T-cell (primary cell): ENCODE measurements at regions not wholly inside any gene's neighbourhood (a gene's known extent, or its start where the extent isn't known, plus 50 kb on each side); places are given as distances from the start of the nearest gene placed in this dataset.
"Not testable (repeated sequence)": the region's sequence is repeated elsewhere in the genome, so short reads cannot be mapped to it uniquely, and the experiment has no call there.

Source experiments
- ATAC-seq, 4 experiments: fragments of 200-7000 bp in 3 of 4; fragments of 150-1000 bp in 1 of 4; cut with Tn5 transposase; replicated peaks in 1 of 4; 1 replicate in 3 of 4; 2 replicates in 1 of 4; pipeline ENCODE4 v1.10.0; 2021; ENCODE audit warnings: moderate library complexity in 3 of 4, mild to moderate bottlenecking in 2 of 4, moderate number of reproducible peaks in 1 of 4
- CTCF ChIA-PET, 2 donors: fragments of 300-600 bp; sonication (Branson Sonifier 250); formaldehyde crosslinking; loops; one replicate each; lab custom pipeline; 2022; ENCODE audit warnings: antibody characterized with exemption in 2 of 2; lab: Charles Lee
- POLR2A ChIA-PET, 2 donors: fragments of 300-600 bp; sonication (Branson Sonifier 250); formaldehyde crosslinking; loops; one replicate each; lab custom pipeline; 2022; ENCODE audit warnings: antibody characterized with exemption in 2 of 2; lab: Charles Lee
- DNase-seq, 35 experiments: peaks; one replicate each; pipeline versions ENCODE4 v3.0.0 to v3.0.0-alpha.2; 2013 to 2023
- H3K27ac ChIP-seq: one replicate; pipeline ENCODE4 v1.5.1; 2013; ENCODE audit warnings: low read length
- H3K27me3 ChIP-seq, 2 experiments: replicated peaks in 1 of 2; 1 replicate in 1 of 2; 2 replicates in 1 of 2; pipeline versions ENCODE4 v1.6.1 to v1.7.0; 2013; ENCODE audit warnings: low read length in 1 of 2, mixed read lengths in 1 of 2; ENCODE audit not compliant: control insufficient read depth in 2 of 2, insufficient read depth in 2 of 2; ENCODE audit errors: extremely low read depth in 1 of 2
- H3K36me3 ChIP-seq, 2 donors: 1 replicate in 1 of 2; 2 replicates in 1 of 2; pipeline versions ENCODE4 v1.6.1 to v1.7.0; 2013; ENCODE audit warnings: low read length in 1 of 2; ENCODE audit not compliant: control insufficient read depth in 2 of 2, insufficient read depth in 1 of 2; ENCODE audit errors: extremely low read depth in 1 of 2
- H3K4me1 ChIP-seq, 2 experiments: 1 replicate in 1 of 2; 2 replicates in 1 of 2; pipeline versions ENCODE4 v1.6.1 to v1.7.0; 2013; ENCODE audit warnings: low read length in 2 of 2, mixed read lengths in 1 of 2; ENCODE audit not compliant: insufficient read depth in 2 of 2, control insufficient read depth in 1 of 2; ENCODE audit errors: extremely low read depth in 1 of 2
- H3K4me3 ChIP-seq, 2 donors: 1 replicate in 1 of 2; 2 replicates in 1 of 2; pipeline versions ENCODE4 v1.5.1 to v1.7.0; 2013; ENCODE audit warnings: mild to moderate bottlenecking in 2 of 2, low read length in 1 of 2, moderate library complexity in 1 of 2; ENCODE audit not compliant: control insufficient read depth in 1 of 2; ENCODE audit errors: extremely low read depth in 1 of 2
- H3K9me3 ChIP-seq: 2 replicates; pipeline ENCODE4 v1.7.0; 2013
- H3K27ac Mint-ChIP-seq, 2 donors: one replicate each; pipeline ENCODE4 v1.8.0; 2020 to 2021; ENCODE audit warnings: mild to moderate bottlenecking in 2 of 2, mixed read lengths in 2 of 2
- H3K27me3 Mint-ChIP-seq, 2 donors: one replicate each; pipeline ENCODE4 v1.8.0; 2021 to 2022; ENCODE audit warnings: mixed read lengths in 2 of 2
- H3K36me3 Mint-ChIP-seq: one replicate; pipeline ENCODE4 v1.8.0; 2021; ENCODE audit warnings: mixed read lengths
- H3K4me1 Mint-ChIP-seq, 3 donors: one replicate each; pipeline ENCODE4 v1.8.0; 2020 to 2022; ENCODE audit warnings: mixed read lengths in 3 of 3, mild to moderate bottlenecking in 1 of 3
- H3K4me3 Mint-ChIP-seq, 3 donors: one replicate each; pipeline ENCODE4 v1.8.0; 2020 to 2022; ENCODE audit warnings: mild to moderate bottlenecking in 3 of 3, mixed read lengths in 3 of 3, moderate library complexity in 3 of 3
- H3K9me3 Mint-ChIP-seq, 3 donors: one replicate each; pipeline ENCODE4 v1.8.0; 2020 to 2022; ENCODE audit warnings: mixed read lengths in 3 of 3
- WGBS: methylation state at CpG from one replicate; pipeline ENCODE4 v1.1.5; 2013; ENCODE audit warnings: missing lambda C conversion rate; ENCODE audit not compliant: insufficient coverage; 5-methylcytosine and 5-hydroxymethylcytosine counted together

GRCh38 chr5:62211405-62211804 lies 94.6 kb upstream of the KIF2A start:
- Histone ChIP-seq H3K9me3 (no peaks in the 10 kb centered on the region), H3K4me1 (no peaks in the 10 kb centered on the region), H3K27ac (no peak overlapping the region), H3K27me3 (peaks cover 0 to 24% of the 10 kb centered on the region in 2 experiments), H3K4me3 (no peak overlapping the region), H3K36me3 (no peaks in the 10 kb centered on the region)
- Mint-ChIP-seq H3K27ac (no peak overlapping the region), H3K9me3 (no peaks in the 10 kb centered on the region), H3K4me3 (no peak overlapping the region), H3K4me1 (no peaks in the 10 kb centered on the region), H3K36me3 (no peaks in the 10 kb centered on the region), H3K27me3 (peaks cover 22 to 40% of the 10 kb centered on the region in 2 donors)
- DNase-seq (no peak), ATAC-seq (no peak)
- ChIA-PET POLR2A (no interaction called here), CTCF (no interaction called here)
- 100% methylated on average over 1 of the region's 2 CpGs for WGBS

- H3K27me3 ChIP-seq = peaks cover 0 to 24% of the 10 kb centered on the region in 2 experiments
- Mint-ChIP-seq H3K4me3 (no peak overlapping the region), H3K27me3 (peaks cover 22 to 39% of the 10 kb centered on the region in 2 donors), H3K4me1 (no peaks in the 10 kb centered on the region), H3K9me3 (no peaks in the 10 kb centered on the region), H3K36me3 (no peaks in the 10 kb centered on the region), H3K27ac (no peak overlapping the region)
- WGBS = no CpG with 5 or more reads among the region's 3 CpGs
- ChIA-PET POLR2A (no interaction called here), CTCF (no interaction called here)
- ATAC-seq = no peak
- DNase-seq = no peak
- H3K4me1 ChIP-seq = no peaks in the 10 kb centered on the region
- no peaks in the 10 kb centered on the region for H3K36me3 ChIP-seq
- no peak overlapping the region for H3K4me3 ChIP-seq
- no peak overlapping the region for H3K27ac ChIP-seq
- H3K9me3 ChIP-seq = no peaks in the 10 kb centered on the region
These were observed 93.4 kb upstream of the KIF2A start for GRCh38 chr5:62212648-62213047.

GRCh38 chr5:62214701-62215100 lies 91.3 kb upstream of the KIF2A start:
- ChIA-PET CTCF (no interaction called here), POLR2A (no interaction called here)
- Mint-ChIP-seq H3K27ac (no peak overlapping the region), H3K27me3 (peaks cover 12 to 24% of the 10 kb centered on the region in 2 donors), H3K4me1 (no peaks in the 10 kb centered on the region), H3K9me3 (no peaks in the 10 kb centered on the region), H3K36me3 (no peaks in the 10 kb centered on the region), H3K4me3 (no peak overlapping the region)
- Histone ChIP-seq H3K36me3 (no peaks in the 10 kb centered on the region), H3K27me3 (peaks cover 0 to 20% of the 10 kb centered on the region in 2 experiments), H3K4me1 (no peaks in the 10 kb centered on the region), H3K9me3 (no peaks in the 10 kb centered on the region), H3K4me3 (no peak overlapping the region), H3K27ac (no peak overlapping the region)
- no peak for ATAC-seq
- no peak for DNase-seq
- no CpG with 5 or more reads among the region's 2 CpGs for WGBS

- WGBS = no CpG with 5 or more reads among the region's 5 CpGs
- H3K4me1 Mint-ChIP-seq = not testable (repeated sequence)
These were observed 89.4 kb upstream of the KIF2A start for GRCh38 chr5:62216603-62217002.

GRCh38 chr5:62217095-62217494 lies 88.9 kb upstream of the KIF2A start:
- H3K4me3 ChIP-seq, H3K27ac ChIP-seq, H3K4me1 Mint-ChIP-seq, ATAC-seq, H3K36me3 Mint-ChIP-seq, POLR2A ChIA-PET, H3K9me3 ChIP-seq, H3K27ac Mint-ChIP-seq, DNase-seq, H3K27me3 ChIP-seq, H3K9me3 Mint-ChIP-seq, H3K4me3 Mint-ChIP-seq, H3K36me3 ChIP-seq, CTCF ChIA-PET, H3K4me1 ChIP-seq: not testable (repeated sequence)
- peaks cover 7 to 11% of the 10 kb centered on the region in 2 donors for H3K27me3 Mint-ChIP-seq
- WGBS = no CpG with 5 or more reads among the region's 1 CpG

More at GRCh38 chr5:62216603-62217002, 89.4 kb upstream of the KIF2A start:
- CTCF ChIA-PET, H3K27ac Mint-ChIP-seq, H3K9me3 Mint-ChIP-seq, H3K27me3 ChIP-seq, DNase-seq, POLR2A ChIA-PET, H3K4me3 Mint-ChIP-seq, H3K36me3 Mint-ChIP-seq, H3K4me1 ChIP-seq, H3K4me3 ChIP-seq, ATAC-seq, H3K36me3 ChIP-seq, H3K27ac ChIP-seq, H3K9me3 ChIP-seq: not testable (repeated sequence)
- peaks cover 7 to 15% of the 10 kb centered on the region in 2 donors for H3K27me3 Mint-ChIP-seq

- H3K27ac Mint-ChIP-seq, ATAC-seq, H3K9me3 ChIP-seq, H3K4me1 ChIP-seq, H3K27ac ChIP-seq, H3K4me1 Mint-ChIP-seq, POLR2A ChIA-PET, H3K4me3 Mint-ChIP-seq, H3K36me3 ChIP-seq, H3K27me3 Mint-ChIP-seq, DNase-seq, H3K36me3 Mint-ChIP-seq, H3K27me3 ChIP-seq, H3K9me3 Mint-ChIP-seq, H3K4me3 ChIP-seq: not testable (repeated sequence)
- no CpG with 5 or more reads among the region's 3 CpGs for WGBS
- CTCF ChIA-PET = interaction anchor here in 1 of 2 donors (1.0 kb wide), 1 partner anchor 136 kb away, joined by 3 read pairs; no protein-coding TSS in a partner anchor
These were observed 87.1 kb upstream of the KIF2A start for GRCh38 chr5:62218860-62219259.

- 43% methylated on average over 1 of the region's 5 CpGs for WGBS
- H3K4me1 Mint-ChIP-seq = peaks cover 14 to 15% (median 15%) of the 10 kb centered on the region in 3 donors
- ATAC-seq, H3K27ac ChIP-seq, H3K4me3 ChIP-seq, DNase-seq, H3K27me3 ChIP-seq, H3K27ac Mint-ChIP-seq, H3K27me3 Mint-ChIP-seq, POLR2A ChIA-PET, H3K36me3 ChIP-seq, H3K4me1 ChIP-seq, H3K9me3 ChIP-seq, CTCF ChIA-PET, H3K9me3 Mint-ChIP-seq, H3K36me3 Mint-ChIP-seq, H3K4me3 Mint-ChIP-seq: not testable (repeated sequence)
These were observed 84.1 kb upstream of the KIF2A start for GRCh38 chr5:62221881-62222280.
